SJSA1 (cell line): ENCODE measurements at regions not wholly inside any gene's neighbourhood (a gene's known extent, or its start where the extent isn't known, plus 50 kb on each side); places are given as distances from the start of the nearest gene placed in this dataset.

Experiments used
- DNase-seq, 2 experiments: peaks; one replicate each; pipeline ENCODE4 v3.0.0-alpha.2; 2015 to 2020; ENCODE audit warnings: low spot score in 2 of 2, low read depth in 1 of 2
- H3K27ac ChIP-seq: fragments of 250-450 bp; sonication (Bioruptor Pico); 2 replicates; pipeline ENCODE4 v1.5.1; 2020; ENCODE audit warnings: mild to moderate bottlenecking, moderate library complexity
- H3K27me3 ChIP-seq: fragments of 250-450 bp; sonication (Bioruptor Pico); replicated peaks from 2 replicates; pipeline ENCODE4 v1.5.1; 2020; ENCODE audit warnings: mild to moderate bottlenecking, moderate library complexity
- H3K36me3 ChIP-seq: fragments of 250-450 bp; sonication (Bioruptor Pico); 2 replicates; pipeline ENCODE4 v1.5.1; 2020; ENCODE audit warnings: mild to moderate bottlenecking
- H3K4me1 ChIP-seq: fragments of 250-450 bp; sonication (Bioruptor Pico); replicated peaks from 2 replicates; pipeline ENCODE4 v1.6.1; 2021; ENCODE audit warnings: mild to moderate bottlenecking
- H3K4me3 ChIP-seq: fragments of 250-450 bp; sonication (Bioruptor Pico); 2 replicates; pipeline ENCODE4 v1.5.1; 2020; ENCODE audit warnings: mild to moderate bottlenecking
- H3K9me3 ChIP-seq: fragments of 250-450 bp; sonication (Bioruptor Pico); replicated peaks from 2 replicates; pipeline ENCODE4 v1.5.1; 2020; ENCODE audit warnings: mild to moderate bottlenecking

DNA sequence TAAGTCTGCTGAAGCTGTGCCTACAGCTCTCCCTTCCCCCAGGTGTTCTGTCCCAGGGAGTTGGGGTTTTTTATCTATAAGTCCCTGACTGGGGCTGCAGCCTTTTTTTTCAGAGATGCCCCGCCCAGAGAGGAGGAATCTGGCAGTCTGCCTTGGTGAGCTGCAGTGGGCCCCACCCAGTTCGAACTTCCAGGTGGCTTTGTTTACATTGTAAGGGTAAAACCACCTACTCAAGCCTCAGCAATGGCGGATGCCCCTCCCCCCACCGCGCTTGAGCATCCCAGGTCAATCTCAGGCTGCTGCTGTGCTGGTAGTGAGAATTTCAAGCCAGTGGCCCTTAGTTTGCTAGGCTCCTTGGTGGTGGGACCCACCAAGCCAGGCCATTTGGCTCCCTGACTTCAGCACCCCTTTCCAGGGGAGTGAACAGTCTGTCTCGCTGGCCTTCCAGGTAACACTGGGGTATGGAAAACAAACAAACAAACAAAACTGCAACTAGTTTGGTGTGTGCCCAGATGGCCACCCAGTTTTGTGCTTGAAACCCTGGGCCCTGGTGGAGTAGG lies 189.4 kb downstream of the MFSD1 start:
- Histone ChIP-seq H3K27ac (no peak overlapping the region), H3K27me3 (no peaks in the 10 kb centered on the region), H3K9me3 (no peaks in the 10 kb centered on the region), H3K4me3 (no peak overlapping the region), H3K4me1 (no peaks in the 10 kb centered on the region), H3K36me3 (no peaks in the 10 kb centered on the region)
- no peak for DNase-seq

GRCh38 chr3:158992463-158992862 lies 190.6 kb downstream of the MFSD1 start:
- H3K36me3 ChIP-seq: no peaks in the 10 kb centered on the region
- no peaks in the 10 kb centered on the region for H3K27me3 ChIP-seq
- no peak for DNase-seq
- H3K27ac ChIP-seq: no peak overlapping the region
- H3K4me1 ChIP-seq: no peaks in the 10 kb centered on the region
- no peak overlapping the region for H3K4me3 ChIP-seq
- no peaks in the 10 kb centered on the region for H3K9me3 ChIP-seq

DNA sequence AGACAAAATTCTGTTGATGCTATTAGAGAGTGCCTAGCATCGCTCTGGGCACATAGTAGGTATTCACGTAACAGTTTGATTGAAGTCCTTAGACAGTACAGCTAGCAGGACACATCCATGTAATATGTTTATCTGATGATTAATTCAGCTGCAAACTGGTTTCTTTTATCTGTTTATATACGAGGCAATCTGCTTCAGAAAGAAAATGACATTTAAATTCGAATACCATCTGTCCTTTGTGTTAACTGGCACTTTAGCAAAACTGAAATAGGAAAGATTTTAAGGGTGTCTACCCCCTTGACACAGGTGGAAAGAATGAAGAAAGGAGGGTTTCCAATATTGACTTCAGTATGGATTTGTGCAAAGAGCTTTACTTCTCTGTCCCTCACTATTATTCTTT lies 192.5 kb downstream of the MFSD1 start:
- no peak overlapping the region for H3K27ac ChIP-seq
- no peaks in the 10 kb centered on the region for H3K27me3 ChIP-seq
- H3K4me3 ChIP-seq: no peak overlapping the region
- no peaks in the 10 kb centered on the region for H3K36me3 ChIP-seq
- H3K9me3 ChIP-seq: no peaks in the 10 kb centered on the region
- no peaks in the 10 kb centered on the region for H3K4me1 ChIP-seq
- no peak for DNase-seq

DNA sequence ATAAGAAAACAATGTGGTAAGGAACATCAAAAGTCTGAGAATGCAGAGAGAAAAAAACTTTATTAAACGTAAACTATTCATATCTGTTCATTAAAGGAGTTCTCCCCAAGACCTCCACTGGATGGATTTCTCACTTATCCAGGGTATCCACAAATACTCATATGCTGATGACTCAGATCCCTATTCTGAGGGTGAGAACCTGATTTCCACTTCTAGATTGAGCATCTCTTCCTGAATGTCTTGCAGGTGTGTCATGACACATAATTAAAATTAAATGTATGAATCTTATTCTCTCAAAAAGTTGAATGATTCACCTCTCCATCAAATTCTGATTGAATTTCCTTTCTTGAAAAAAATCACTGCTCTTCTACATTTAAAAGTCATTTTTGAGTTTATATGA lies 199.9 kb downstream of the MFSD1 start:
- no peak for DNase-seq
- H3K27ac ChIP-seq: no peak overlapping the region

DNA sequence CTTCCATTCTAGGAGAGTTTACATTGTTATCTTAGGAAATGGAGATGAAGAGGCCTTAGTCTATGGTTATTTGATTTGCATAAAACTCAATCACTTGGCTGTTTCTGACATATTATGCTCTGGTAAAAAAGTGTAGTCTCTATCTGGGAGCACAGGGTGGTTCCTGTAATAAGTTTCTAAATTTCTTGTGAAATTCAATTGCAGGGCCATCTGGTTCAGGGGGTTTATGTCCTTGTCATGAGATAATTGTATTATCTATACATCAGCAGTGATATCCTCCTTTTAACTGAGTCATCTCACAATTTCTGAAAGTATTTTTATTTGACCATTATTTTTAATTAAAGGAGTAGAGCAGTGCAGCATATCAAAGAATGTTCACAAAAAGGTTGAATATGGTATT lies 203.3 kb downstream of the MFSD1 start:
- Histone ChIP-seq H3K4me3 (no peak overlapping the region), H3K9me3 (no peaks in the 10 kb centered on the region), H3K27ac (no peak overlapping the region), H3K36me3 (no peaks in the 10 kb centered on the region), H3K4me1 (no peaks in the 10 kb centered on the region), H3K27me3 (peaks cover 6% of the 10 kb centered on the region)
- no peak for DNase-seq

More for the DNA sequence above, 199.9 kb downstream of the MFSD1 start:
- no peaks in the 10 kb centered on the region for H3K36me3 ChIP-seq
- H3K27me3 ChIP-seq: peaks cover 1% of the 10 kb centered on the region
- no peaks in the 10 kb centered on the region for H3K9me3 ChIP-seq
- no peaks in the 10 kb centered on the region for H3K4me1 ChIP-seq
- no peak overlapping the region for H3K4me3 ChIP-seq

DNA sequence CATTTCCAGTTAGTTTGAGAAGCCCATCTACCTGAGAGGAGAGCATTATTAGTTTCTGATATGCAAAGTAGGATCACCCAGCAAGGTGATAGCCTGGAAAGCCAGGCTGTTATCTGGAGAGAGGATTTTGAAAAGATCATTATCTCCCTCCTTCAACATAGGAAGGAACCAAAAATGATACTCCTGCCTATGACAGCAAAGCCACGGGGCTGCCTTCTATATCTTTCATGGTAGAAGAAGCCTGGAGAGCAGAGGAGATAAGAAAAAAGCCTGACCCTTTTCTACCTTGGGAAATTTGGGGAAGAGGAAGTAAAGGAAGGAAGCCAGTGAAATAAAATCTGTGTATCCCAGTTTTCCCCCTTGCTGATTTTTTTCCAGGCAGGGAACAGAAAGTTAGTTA lies 205.5 kb downstream of the MFSD1 start:
- no peaks in the 10 kb centered on the region for H3K9me3 ChIP-seq
- H3K36me3 ChIP-seq: no peaks in the 10 kb centered on the region
- no peak overlapping the region for H3K4me3 ChIP-seq
- no peak overlapping the region for H3K27ac ChIP-seq
- no peaks in the 10 kb centered on the region for H3K4me1 ChIP-seq
- H3K27me3 ChIP-seq: peaks cover 6% of the 10 kb centered on the region
- no peak for DNase-seq

GRCh38 chr3:159008401-159008800 lies 206.5 kb downstream of the MFSD1 start:
- H3K4me3 ChIP-seq: no peak overlapping the region
- H3K9me3 ChIP-seq: no peaks in the 10 kb centered on the region
- peaks cover 6% of the 10 kb centered on the region for H3K27me3 ChIP-seq
- DNase-seq: no peak
- H3K4me1 ChIP-seq: no peaks in the 10 kb centered on the region
- H3K27ac ChIP-seq: no peak overlapping the region
- H3K36me3 ChIP-seq: no peaks in the 10 kb centered on the region

- H3K9me3 ChIP-seq: no peaks in the 10 kb centered on the region
- H3K4me3 ChIP-seq: no peak overlapping the region
- no peaks in the 10 kb centered on the region for H3K4me1 ChIP-seq
- no peaks in the 10 kb centered on the region for H3K27me3 ChIP-seq
- H3K27ac ChIP-seq: no peak overlapping the region
- DNase-seq: no peak
- H3K36me3 ChIP-seq: no peaks in the 10 kb centered on the region
These were observed 216.5 kb downstream of the MFSD1 start for GRCh38 chr3:159018341-159018740.

DNA sequence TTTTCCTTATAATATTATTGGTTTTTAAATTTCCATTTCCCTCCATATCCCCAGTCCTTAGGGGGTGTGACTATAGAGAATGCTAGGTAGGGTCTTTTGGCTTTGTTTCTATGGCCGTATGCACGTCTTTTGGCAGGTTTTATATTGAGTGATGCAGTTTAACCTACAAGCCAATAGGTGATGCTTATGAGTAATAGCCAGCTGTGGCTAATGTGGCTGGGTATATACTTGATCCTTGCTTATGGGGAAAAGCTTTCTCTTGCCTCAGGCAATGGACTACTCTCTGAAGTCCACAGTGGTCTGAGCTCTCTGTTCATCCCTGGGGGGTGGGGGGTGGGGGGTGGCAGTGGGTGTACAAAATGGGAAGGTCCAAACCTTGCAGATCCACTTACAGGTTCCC lies 223.9 kb downstream of the MFSD1 start:
- Histone ChIP-seq H3K36me3 (no peaks in the 10 kb centered on the region), H3K9me3 (no peaks in the 10 kb centered on the region)
- DNase-seq: no peak

DNA sequence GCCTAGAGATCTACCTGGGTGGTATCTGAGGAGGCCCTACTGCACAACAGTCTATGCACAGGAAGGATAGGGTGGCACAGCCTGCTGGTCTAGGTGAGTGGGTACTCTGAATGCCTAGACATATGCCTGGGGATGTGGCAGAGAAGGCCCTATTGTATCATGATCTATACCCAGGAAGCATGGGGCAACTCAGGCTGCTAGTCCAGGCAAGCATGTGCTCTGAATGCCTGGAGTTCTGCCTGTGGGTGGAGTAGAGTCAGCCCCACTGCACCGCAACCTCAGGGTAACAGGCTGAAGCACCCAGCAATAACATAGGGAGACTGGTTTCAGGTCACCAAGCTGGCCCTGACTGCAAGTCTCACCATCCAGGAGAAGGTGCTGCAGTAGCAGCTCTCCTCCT lies 224.7 kb downstream of the MFSD1 start:
- H3K36me3 ChIP-seq: no peaks in the 10 kb centered on the region
- no peak overlapping the region for H3K27ac ChIP-seq
- no peaks in the 10 kb centered on the region for H3K27me3 ChIP-seq
- no peaks in the 10 kb centered on the region for H3K9me3 ChIP-seq
- H3K4me1 ChIP-seq: no peaks in the 10 kb centered on the region
- DNase-seq: no peak
- no peak overlapping the region for H3K4me3 ChIP-seq

More for the DNA sequence above, 223.9 kb downstream of the MFSD1 start:
- Histone ChIP-seq H3K27ac (no peak overlapping the region), H3K4me1 (no peaks in the 10 kb centered on the region), H3K27me3 (no peaks in the 10 kb centered on the region), H3K4me3 (no peak overlapping the region)

DNA sequence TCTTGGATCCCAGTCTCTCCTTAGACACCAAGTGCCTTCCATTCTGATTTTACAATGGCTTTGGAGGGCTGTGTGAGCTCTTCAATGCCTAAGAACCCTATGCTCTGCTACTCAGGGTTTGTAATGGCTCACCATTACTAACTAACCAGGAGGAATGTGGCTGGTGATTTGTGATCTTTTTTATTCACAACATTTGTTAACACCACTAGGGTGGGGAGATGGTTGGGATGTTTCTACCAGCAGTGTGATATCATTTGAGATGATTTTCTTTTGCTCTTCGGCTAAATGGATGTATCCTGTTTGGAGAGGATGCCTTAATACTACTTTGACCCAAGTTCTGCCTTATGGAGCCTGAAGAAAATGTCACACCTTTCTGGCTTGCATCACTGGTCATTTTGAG lies 226.9 kb downstream of the MFSD1 start:
- no peak overlapping the region for H3K27ac ChIP-seq
- DNase-seq: no peak

GRCh38 chr3:159029306-159030026 lies 227.6 kb downstream of the MFSD1 start:
- DNase-seq: no peak
- Histone ChIP-seq H3K36me3 (no peaks in the 10 kb centered on the region), H3K27me3 (no peaks in the 10 kb centered on the region), H3K9me3 (no peaks in the 10 kb centered on the region), H3K4me1 (no peaks in the 10 kb centered on the region), H3K27ac (no peak overlapping the region), H3K4me3 (no peak overlapping the region)

More for the DNA sequence above, 226.9 kb downstream of the MFSD1 start:
- H3K4me1 ChIP-seq: no peaks in the 10 kb centered on the region
- no peaks in the 10 kb centered on the region for H3K36me3 ChIP-seq
- H3K9me3 ChIP-seq: no peaks in the 10 kb centered on the region
- H3K27me3 ChIP-seq: no peaks in the 10 kb centered on the region
- H3K4me3 ChIP-seq: no peak overlapping the region

DNA sequence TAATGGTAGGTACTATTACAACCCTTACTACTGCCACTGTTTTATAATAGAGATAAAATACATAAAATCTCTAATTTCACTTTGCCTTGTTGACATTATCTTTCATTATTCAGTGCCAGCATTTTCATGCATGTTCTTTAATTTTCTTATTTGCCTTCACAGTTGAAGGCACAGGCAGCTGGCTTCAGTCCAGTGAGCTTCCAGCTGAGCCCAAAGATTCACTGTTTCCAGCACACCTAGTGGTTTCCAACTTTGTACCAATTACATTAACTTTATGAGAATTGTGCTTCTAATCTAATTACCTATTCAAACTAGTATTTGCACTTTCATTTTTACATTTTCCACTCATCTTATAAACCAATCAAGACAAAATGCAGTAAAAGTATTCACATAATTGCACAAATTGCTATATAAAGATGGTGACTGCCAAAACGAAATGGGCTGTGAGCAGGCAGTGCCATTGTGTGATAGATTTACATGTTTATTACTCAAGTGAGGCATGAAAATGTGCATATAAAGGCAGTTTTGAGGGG lies 228.3 kb downstream of the MFSD1 start:
- Histone ChIP-seq H3K4me1 (no peaks in the 10 kb centered on the region), H3K27me3 (no peaks in the 10 kb centered on the region), H3K36me3 (no peaks in the 10 kb centered on the region), H3K4me3 (no peak overlapping the region), H3K9me3 (no peaks in the 10 kb centered on the region), H3K27ac (no peak overlapping the region)
- no peak for DNase-seq

- Histone ChIP-seq H3K27me3 (no peaks in the 10 kb centered on the region), H3K36me3 (no peaks in the 10 kb centered on the region), H3K4me3 (no peak overlapping the region), H3K4me1 (no peaks in the 10 kb centered on the region), H3K27ac (no peak overlapping the region), H3K9me3 (no peaks in the 10 kb centered on the region)
- no peak for DNase-seq
These were observed 229.2 kb downstream of the MFSD1 start for GRCh38 chr3:159030886-159031679.
